Neural cell (in vitro differentiated cells): ENCODE measurements at regions not wholly inside any gene's neighbourhood (a gene's known extent, or its start where the extent isn't known, plus 50 kb on each side); places are given as distances from the start of the nearest gene placed in this dataset.
"Not testable (repeated sequence)": the region's sequence is repeated elsewhere in the genome, so short reads cannot be mapped to it uniquely, and the experiment has no call there.

Experiments
- EP300 ChIP-seq: fragments of 450-650 bp; conservative IDR thresholded peaks from 2 replicates; pipeline ENCODE4 v1.6.1; 2014; ENCODE audit warnings: antibody characterized with exemption, mild to moderate bottlenecking, moderate library complexity; ENCODE audit not compliant: poor library complexity, severe bottlenecking
- EZH2 ChIP-seq: fragments of 200-600, 300-800 bp; shearing (Covaris generic), sonication (generic); IDR thresholded peaks from 2 replicates; pipeline ENCODE4 v1.6.1; 2014; ENCODE audit warnings: antibody characterized with exemption, low read length, borderline replicate concordance, mild to moderate bottlenecking; ENCODE audit not compliant: insufficient read depth, poor library complexity, severe bottlenecking
- MXI1 ChIP-seq: fragments of 450-650 bp; conservative IDR thresholded peaks from 2 replicates; pipeline ENCODE4 v1.6.1; 2014; ENCODE audit warnings: antibody characterized with exemption, mild to moderate bottlenecking; ENCODE audit not compliant: poor library complexity, severe bottlenecking
- POLR2AphosphoS5 ChIP-seq: IDR thresholded peaks from 2 replicates; pipeline ENCODE4 v1.6.1; 2012
- RAD21 ChIP-seq: fragments of 450-650 bp; conservative IDR thresholded peaks from 2 replicates; pipeline ENCODE4 v1.6.1; 2014; ENCODE audit warnings: antibody characterized with exemption, mild to moderate bottlenecking, moderate library complexity
- TF ChIP-seq, protein P1 (sequence below): fragments of 450-650 bp; IDR thresholded peaks from 2 replicates; pipeline ENCODE4 v1.5.1; 2014; ENCODE audit warnings: antibody characterized with exemption, mild to moderate bottlenecking, moderate library complexity; ENCODE audit not compliant: poor library complexity, severe bottlenecking
- TF ChIP-seq, protein P2 (sequence below): IDR thresholded peaks from 2 replicates; pipeline ENCODE4 v1.6.1; 2012; ENCODE audit warnings: borderline replicate concordance

DNA sequence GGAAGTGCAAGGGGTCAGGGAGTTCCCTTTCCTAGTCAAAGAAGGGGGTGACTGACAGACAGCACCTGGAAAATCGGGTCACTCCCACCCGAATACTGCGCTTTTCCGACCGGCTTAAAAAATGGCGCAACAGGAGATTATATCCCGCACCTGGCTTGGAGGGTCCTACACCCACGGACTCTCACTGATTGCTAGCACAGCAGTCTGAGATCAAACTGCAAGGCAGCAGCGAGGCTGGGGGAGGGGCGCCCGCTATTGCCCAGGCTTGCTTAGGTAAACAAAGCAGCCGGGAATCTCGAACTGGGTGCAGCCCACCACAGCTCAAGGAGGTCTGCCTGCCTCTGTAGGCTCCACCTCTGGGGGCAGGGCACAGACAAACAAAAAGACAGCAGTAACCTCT lies 333.8 kb downstream of the CENPW start:
- TF ChIP-seq POLR2AphosphoS5, EZH2, RAD21, MXI1, EP300: not testable (repeated sequence)
- TF ChIP-seq, protein P1, sequence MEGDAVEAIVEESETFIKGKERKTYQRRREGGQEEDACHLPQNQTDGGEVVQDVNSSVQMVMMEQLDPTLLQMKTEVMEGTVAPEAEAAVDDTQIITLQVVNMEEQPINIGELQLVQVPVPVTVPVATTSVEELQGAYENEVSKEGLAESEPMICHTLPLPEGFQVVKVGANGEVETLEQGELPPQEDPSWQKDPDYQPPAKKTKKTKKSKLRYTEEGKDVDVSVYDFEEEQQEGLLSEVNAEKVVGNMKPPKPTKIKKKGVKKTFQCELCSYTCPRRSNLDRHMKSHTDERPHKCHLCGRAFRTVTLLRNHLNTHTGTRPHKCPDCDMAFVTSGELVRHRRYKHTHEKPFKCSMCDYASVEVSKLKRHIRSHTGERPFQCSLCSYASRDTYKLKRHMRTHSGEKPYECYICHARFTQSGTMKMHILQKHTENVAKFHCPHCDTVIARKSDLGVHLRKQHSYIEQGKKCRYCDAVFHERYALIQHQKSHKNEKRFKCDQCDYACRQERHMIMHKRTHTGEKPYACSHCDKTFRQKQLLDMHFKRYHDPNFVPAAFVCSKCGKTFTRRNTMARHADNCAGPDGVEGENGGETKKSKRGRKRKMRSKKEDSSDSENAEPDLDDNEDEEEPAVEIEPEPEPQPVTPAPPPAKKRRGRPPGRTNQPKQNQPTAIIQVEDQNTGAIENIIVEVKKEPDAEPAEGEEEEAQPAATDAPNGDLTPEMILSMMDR: not testable (repeated sequence)
- TF ChIP-seq, protein P2, sequence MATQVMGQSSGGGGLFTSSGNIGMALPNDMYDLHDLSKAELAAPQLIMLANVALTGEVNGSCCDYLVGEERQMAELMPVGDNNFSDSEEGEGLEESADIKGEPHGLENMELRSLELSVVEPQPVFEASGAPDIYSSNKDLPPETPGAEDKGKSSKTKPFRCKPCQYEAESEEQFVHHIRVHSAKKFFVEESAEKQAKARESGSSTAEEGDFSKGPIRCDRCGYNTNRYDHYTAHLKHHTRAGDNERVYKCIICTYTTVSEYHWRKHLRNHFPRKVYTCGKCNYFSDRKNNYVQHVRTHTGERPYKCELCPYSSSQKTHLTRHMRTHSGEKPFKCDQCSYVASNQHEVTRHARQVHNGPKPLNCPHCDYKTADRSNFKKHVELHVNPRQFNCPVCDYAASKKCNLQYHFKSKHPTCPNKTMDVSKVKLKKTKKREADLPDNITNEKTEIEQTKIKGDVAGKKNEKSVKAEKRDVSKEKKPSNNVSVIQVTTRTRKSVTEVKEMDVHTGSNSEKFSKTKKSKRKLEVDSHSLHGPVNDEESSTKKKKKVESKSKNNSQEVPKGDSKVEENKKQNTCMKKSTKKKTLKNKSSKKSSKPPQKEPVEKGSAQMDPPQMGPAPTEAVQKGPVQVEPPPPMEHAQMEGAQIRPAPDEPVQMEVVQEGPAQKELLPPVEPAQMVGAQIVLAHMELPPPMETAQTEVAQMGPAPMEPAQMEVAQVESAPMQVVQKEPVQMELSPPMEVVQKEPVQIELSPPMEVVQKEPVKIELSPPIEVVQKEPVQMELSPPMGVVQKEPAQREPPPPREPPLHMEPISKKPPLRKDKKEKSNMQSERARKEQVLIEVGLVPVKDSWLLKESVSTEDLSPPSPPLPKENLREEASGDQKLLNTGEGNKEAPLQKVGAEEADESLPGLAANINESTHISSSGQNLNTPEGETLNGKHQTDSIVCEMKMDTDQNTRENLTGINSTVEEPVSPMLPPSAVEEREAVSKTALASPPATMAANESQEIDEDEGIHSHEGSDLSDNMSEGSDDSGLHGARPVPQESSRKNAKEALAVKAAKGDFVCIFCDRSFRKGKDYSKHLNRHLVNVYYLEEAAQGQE: not testable (repeated sequence)
